OCI-M2 (cell line): ENCODE measurements at regions not wholly inside any gene's neighbourhood (a gene's known extent, or its start where the extent isn't known, plus 50 kb on each side); places are given as distances from the start of the nearest gene placed in this dataset.

Experiments
- DNase-seq: peaks from one replicate; lab custom pipeline; 2025; ENCODE audit not compliant: unreplicated experiment; lab: John Stamatoyannopoulos, UW

- no peak for DNase-seq
Measured at GRCh38 chr14:34138175-34138574, 187.3 kb upstream of the EGLN3 start.

- no peak for DNase-seq
Measured at GRCh38 chr14:34137001-34137745, 186.3 kb upstream of the EGLN3 start.

GRCh38 chr14:34135492-34135891, 184.6 kb upstream of the EGLN3 start:
- DNase-seq: no peak

- DNase-seq: no peak
Measured at GRCh38 chr14:34134484-34134883, 183.6 kb upstream of the EGLN3 start.

GRCh38 chr14:34129927-34130552, 179.2 kb upstream of the EGLN3 start:
- DNase-seq: no peak

DNA sequence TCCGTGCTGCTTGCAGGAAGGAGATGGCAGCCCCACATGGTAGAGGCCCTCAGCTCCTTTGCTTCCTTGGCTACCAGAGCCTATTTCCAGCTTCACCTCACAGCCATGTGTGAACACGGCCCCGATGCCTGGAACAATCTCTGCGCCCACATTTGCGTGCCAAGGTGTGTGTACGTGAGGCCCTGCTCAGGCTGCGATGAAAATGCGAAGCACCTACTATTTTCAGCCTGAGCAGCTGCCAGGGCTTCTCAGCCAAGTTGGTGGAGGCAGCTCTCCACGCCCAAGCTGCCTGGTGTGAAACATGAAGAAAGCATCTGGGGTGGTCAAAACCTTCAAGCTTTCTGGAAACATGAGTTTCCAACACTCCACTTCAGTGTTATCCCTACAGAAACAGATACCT, 177.8 kb upstream of the EGLN3 start:
- DNase-seq: no peak

DNA sequence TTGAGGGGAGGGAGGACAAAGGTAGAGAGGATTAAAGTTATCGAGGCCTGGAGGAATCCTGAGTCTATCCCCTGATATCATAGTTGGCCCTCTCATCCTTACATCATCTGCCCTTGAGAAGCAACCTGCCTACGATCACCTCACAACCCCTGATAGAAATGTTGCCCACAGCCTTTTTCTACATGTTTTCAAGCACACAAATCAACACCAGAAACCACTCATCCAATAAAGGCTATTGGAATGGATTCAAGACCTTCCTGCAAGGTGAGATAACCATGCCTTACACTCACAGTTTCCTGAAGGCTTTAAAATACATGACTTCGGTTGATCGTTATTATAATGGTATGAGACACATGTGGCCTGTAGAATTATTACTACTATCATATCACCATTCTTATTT, 175.7 kb upstream of the EGLN3 start:
- no peak for DNase-seq

- DNase-seq: no peak
Measured at GRCh38 chr14:34124585-34124984, 173.7 kb upstream of the EGLN3 start.

DNA sequence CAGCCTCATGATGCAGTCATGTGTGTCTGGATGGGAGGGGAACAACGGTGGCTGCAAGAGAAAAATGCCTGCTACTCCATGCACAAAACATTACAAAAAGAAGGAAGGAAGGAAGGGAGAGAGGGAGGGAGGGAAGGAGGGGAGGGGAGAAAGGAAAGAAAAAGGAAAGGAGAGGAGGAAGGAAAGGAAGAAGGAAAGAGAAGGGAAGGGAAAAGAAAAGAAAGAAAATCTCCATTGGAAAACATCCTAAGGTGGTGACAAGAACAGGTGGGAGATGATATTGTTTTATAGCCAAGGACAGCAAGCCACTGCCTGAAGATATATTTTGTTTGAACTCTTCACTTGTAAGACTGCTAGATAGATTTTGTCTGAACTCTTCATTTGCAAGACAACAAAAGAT, 171.8 kb upstream of the EGLN3 start:
- DNase-seq: no peak

DNA sequence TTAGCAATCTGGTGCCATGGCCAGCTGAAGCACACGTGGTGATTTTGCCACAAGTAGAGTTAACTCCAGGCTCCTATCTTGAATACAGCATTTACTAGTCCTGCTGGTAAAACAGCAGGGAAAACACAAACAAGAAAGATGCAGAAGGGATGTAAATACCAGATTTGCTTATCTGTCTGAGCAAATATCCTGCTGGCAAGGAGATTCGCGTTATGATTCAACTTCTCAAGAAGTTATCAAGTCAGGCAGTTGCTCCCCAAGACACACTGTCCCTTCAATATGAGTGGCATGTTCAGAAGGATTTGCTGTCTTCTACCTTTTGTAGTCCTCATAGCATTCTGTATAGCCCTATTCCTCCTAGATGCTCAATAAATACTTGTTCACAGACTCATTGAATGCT, 171.2 kb upstream of the EGLN3 start:
- no peak for DNase-seq

DNA sequence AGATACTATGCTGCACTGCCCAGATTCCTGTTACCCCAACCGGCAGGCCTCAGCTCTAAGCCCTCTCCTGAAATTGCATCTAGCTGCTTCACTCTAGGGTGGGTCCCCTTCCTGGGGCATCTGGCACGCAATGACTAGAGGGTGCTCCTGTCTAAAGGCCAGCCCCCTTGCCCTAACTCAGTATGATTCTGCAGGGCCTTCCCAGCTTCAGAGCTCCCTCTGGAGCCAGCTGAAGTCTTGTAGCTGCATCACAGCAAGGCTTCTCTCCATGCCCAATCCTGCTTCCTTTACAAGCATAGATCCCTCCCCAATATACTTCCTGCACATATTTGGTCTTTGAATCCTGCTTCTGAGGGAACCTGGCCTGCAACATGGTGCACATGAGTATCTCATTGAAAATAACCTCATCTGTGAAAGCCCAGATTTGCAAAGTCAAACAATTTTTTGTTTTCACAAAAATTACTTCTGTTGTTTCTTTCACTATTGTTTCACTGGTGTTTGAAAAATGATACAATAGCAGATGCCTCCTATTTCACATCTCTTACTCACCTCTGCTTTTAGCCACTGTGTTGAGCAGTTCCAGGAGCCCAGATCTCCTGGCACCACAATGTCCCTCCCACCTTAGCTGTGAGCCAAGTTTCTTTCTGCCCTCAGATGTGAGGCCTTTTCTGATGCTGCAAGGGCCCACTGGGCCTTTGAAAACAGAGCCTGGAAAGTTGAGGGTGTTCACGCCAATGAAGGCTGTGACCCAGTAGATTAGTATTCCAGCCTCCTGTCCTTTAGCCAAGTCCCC, 169.5 kb upstream of the EGLN3 start:
- no peak for DNase-seq

DNA sequence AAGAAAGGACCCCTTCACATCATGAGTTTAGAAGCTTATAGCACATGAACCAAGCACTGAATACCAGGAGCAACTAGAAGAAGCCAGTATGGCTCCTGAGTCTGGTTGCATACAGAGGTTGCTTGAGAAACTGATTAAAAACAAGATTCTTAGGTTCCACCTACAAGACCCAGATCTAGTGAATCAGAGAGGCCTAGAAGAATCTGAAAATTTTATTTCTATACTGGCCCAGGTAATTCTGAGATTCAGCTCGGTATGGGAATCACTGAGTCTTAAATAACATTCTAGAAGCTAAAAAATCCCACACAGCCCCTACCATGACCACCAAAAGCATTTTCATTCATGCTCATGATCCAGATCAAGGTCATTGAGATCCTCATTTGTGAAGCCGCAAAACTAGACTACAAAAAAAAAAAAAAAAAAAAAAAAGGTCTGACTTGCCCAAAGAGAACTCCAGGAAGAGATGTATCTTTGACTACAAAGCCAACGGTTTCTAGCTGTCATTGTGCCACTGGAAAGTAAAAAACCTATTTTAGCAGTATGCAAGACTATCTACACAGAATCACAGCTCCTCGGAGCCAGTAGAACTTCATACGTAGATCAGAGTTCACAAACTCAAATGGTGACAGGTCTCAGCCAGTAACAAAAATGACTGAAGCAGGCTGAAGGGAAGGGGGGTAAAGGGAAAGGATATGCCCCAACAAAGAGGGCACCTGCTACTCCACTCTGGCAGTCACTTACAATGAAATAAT, 168.4 kb upstream of the EGLN3 start:
- no peak for DNase-seq

DNA sequence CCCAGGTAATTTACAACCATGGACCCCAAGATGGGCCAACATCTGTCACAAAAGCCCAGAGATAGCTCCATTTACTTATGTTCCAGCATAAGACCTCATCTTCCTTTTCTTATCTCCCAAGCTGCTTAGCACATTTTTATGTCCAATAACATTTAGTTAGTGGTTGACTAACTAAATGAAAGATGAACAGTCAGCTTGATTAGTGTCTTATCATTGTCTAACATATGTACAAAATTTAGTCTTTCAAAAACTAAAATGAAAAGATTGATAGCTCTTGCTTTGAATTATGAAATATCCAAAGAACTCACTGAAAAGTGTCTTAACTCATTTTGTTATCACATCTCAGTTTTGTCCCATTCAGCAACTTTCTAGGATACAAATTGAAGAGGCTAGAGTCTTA, 163.1 kb upstream of the EGLN3 start:
- no peak for DNase-seq

DNA sequence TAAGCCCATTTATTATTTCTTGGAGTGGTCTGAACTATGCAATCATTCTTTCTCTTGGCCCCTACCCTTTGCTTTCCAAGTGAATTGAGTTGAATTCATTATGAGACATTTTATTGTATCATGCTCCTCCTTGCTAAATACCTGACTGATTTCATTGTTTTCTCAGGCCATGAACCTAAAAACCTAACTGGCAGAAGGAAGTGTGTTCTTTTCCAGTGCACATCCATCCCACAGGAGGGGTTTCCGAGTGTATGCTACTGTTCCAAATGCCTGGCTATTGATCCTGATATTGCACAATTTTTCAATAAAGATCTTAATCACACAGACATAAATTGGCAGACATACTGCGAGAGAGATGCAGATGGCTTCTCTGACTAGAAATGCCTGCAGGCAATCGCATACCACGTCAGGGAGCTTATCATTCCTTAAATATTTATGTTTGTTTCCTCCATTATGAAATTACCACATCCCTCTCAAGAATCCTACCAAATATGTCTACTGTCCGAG, 162.2 kb upstream of the EGLN3 start:
- no peak for DNase-seq

DNA sequence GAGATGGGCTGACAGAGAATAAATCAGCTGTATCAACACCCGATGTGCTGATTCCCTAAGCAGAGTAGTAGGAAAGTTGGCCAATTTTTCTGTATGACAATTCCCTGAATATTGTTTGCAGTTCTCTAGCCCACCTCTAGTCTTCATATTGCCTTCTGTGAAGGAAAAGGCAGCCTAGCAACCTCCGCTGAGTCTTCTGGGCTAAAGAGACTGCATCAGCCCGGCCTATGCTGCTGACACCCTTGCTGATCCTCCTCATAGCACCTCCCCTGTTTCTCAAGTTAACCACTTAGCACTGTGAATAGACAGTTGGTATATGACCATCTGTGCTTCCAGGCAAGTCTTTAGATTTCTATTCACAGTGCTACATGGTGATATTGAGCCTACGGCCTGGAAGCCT, 161.1 kb upstream of the EGLN3 start:
- no peak for DNase-seq

- DNase-seq: no peak
Measured at GRCh38 chr14:34111505-34111904, 160.6 kb upstream of the EGLN3 start.

DNA sequence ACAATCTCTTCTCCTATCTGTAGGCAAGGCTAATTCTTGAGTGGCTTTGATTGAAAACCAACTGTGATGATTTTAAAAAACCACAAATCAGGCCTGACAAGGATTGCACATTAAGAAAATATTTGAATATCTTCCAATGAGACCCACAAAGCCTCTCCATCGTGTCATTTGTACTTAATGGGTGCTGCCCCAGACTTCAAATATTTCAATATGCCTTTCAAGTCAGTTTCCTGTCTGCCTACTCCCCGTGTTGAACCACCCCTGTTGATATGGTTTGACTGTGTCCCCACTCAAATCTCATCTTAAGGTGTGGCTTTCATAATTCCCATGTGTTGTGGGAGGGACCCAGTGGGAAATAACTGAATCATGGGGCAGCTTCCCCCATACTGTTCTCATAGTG, 159.7 kb upstream of the EGLN3 start:
- no peak for DNase-seq

DNA sequence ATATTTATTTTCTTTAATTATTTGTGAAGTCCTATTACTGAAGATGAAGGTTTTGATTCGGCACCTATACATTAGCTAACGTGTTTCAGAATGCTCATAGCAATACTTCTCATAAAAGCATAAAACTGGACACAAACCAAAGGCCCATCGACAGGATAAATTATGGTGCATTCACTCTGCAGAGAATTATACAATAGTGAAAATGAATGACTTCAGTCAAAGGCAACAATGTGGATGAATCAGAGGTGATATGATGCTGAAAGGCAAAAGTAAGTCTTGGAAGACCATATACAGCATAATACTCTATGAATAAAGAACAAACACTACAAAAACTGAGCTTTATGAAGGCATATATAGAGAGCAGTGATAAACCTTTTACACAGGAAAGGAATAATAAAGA, 156.6 kb upstream of the EGLN3 start:
- no peak for DNase-seq

GRCh38 chr14:34106310-34106709, 155.4 kb upstream of the EGLN3 start:
- no peak for DNase-seq

DNA sequence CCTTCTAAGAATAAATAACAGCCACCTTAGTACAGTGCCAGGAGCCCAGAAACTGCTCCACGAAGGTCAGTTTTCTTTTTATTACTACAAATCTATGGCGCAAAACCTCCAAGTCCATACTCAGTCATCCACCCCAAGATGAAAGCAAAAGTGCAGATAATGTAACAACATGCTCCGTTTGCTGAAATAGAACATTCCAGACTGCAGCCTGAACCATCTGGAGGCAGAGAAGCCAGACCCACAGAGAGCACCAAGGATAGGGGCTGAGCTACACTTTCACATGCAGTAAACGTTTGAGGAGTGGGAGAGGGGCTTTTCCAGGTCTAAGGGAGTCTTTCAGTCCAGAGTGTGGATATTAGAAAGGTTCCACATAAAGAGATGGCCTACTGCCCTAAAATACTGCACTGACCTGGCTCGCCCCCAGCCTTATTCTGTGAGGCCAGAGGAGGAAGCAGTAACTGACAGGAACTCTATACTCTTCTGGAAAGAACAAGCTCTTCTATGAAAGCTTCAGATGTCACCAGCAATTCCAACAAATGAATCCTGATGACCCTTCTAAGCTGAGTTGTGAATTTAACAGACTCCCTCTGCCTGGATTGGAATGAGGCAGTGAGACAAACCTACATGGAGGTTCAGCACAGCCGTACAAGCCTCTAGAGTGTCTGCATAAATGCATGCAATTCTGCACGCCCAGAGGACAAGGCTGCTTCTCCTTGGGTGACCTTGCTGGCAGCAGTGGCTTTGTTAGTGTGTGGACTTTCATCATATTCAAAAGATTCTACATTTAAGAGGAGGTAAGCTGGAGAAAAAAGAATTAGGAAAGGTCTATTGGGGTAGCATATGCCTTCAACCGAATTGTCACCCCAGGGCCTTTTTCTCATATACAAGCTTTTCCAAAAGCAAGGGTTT, 153.9 kb upstream of the EGLN3 start:
- no peak for DNase-seq
